Mesenchymal stem cell (in vitro differentiated cells and primary cell): ENCODE measurements at regions not wholly inside any gene's neighbourhood (a gene's known extent, or its start where the extent isn't known, plus 50 kb on each side); places are given as distances from the start of the nearest gene placed in this dataset.

Experiments
- DNase-seq: peaks from one replicate; pipeline ENCODE4 v3.0.0-alpha.2; 2013
- H2AFZ ChIP-seq: one replicate; pipeline ENCODE4 v1.6.1; 2013; ENCODE audit warnings: low read depth, mild to moderate bottlenecking, control low read depth, inconsistent platforms, low read length, moderate library complexity
- H2AK5ac ChIP-seq: 2 replicates; pipeline ENCODE4 v1.6.1; 2013; ENCODE audit warnings: low read length, moderate library complexity, mild to moderate bottlenecking, inconsistent platforms; ENCODE audit not compliant: severe bottlenecking
- H2BK120ac ChIP-seq: one replicate; pipeline ENCODE4 v1.6.1; 2013; ENCODE audit warnings: low read depth, mild to moderate bottlenecking, inconsistent platforms, low read length, moderate library complexity
- H2BK12ac ChIP-seq, 2 experiments: one replicate each; pipeline ENCODE4 v1.6.1; 2013; ENCODE audit warnings: inconsistent platforms in 2 of 2, low read length in 2 of 2, mild to moderate bottlenecking in 2 of 2, moderate library complexity in 2 of 2, control low read depth in 1 of 2
- H2BK15ac ChIP-seq: one replicate; pipeline ENCODE4 v1.6.1; 2013; ENCODE audit warnings: mild to moderate bottlenecking, low read depth, inconsistent platforms; ENCODE audit not compliant: poor library complexity, severe bottlenecking
- H2BK5ac ChIP-seq: 2 replicates; pipeline ENCODE4 v1.6.1; 2013; ENCODE audit warnings: low read depth, mild to moderate bottlenecking, low read length, control low read depth, inconsistent platforms; ENCODE audit not compliant: poor library complexity, severe bottlenecking
- H3K14ac ChIP-seq, 2 experiments: one replicate each; pipeline ENCODE4 v1.6.1; 2013; ENCODE audit warnings: inconsistent platforms in 2 of 2, low read length in 2 of 2, control low read depth in 1 of 2, mild to moderate bottlenecking in 1 of 2, moderate library complexity in 1 of 2
- H3K18ac ChIP-seq, 2 experiments: one replicate each; pipeline ENCODE4 v1.6.1; 2013; ENCODE audit warnings: inconsistent platforms in 2 of 2, low read length in 2 of 2, control low read depth in 1 of 2, low read depth in 1 of 2, mild to moderate bottlenecking in 1 of 2
- H3K23ac ChIP-seq, 2 experiments: one replicate each; pipeline ENCODE4 v1.6.1; 2013; ENCODE audit warnings: inconsistent platforms in 2 of 2, low read length in 2 of 2, mild to moderate bottlenecking in 2 of 2, moderate library complexity in 2 of 2, control low read depth in 1 of 2
- H3K27ac ChIP-seq: 2 replicates; pipeline ENCODE4 v1.5.1; 2013; ENCODE audit warnings: mild to moderate bottlenecking, moderate library complexity, low read length, control low read depth, inconsistent platforms; ENCODE audit not compliant: poor library complexity, severe bottlenecking
- H3K27me3 ChIP-seq, 2 experiments: 2 replicates each; pipeline versions ENCODE4 v1.6.1 to v1.7.0; 2013; ENCODE audit warnings: low read length in 2 of 2, mild to moderate bottlenecking in 2 of 2, moderate library complexity in 2 of 2, control low read depth in 1 of 2, inconsistent platforms in 1 of 2; ENCODE audit not compliant: control insufficient read depth in 1 of 2, insufficient read depth in 1 of 2
- H3K36me3 ChIP-seq, 2 experiments: 2 replicates each; pipeline versions ENCODE4 v1.6.1 to v1.7.0; 2013; ENCODE audit warnings: low read length in 2 of 2, control low read depth in 1 of 2, inconsistent platforms in 1 of 2, low read depth in 1 of 2, mild to moderate bottlenecking in 1 of 2; ENCODE audit not compliant: insufficient read depth in 2 of 2, control insufficient read depth in 1 of 2
- H3K4ac ChIP-seq, 2 experiments: one replicate each; pipeline ENCODE4 v1.6.1; 2013; ENCODE audit warnings: inconsistent platforms in 2 of 2, low read length in 2 of 2, mild to moderate bottlenecking in 2 of 2, moderate library complexity in 2 of 2, control low read depth in 1 of 2, low read depth in 1 of 2
- H3K4me1 ChIP-seq: 2 replicates; pipeline ENCODE4 v1.6.1; 2013; ENCODE audit warnings: low read depth, low read length, control low read depth; ENCODE audit not compliant: control insufficient read depth, insufficient read depth
- H3K4me2 ChIP-seq: 2 replicates; pipeline ENCODE4 v1.6.1; 2013; ENCODE audit warnings: low read length, mild to moderate bottlenecking, inconsistent platforms; ENCODE audit not compliant: poor library complexity, severe bottlenecking
- H3K4me3 ChIP-seq, 2 experiments: 2 replicates each; pipeline versions ENCODE4 v1.5.1 to v1.7.0; 2013; ENCODE audit warnings: low read length in 2 of 2, mild to moderate bottlenecking in 2 of 2, control low read depth in 1 of 2, low read depth in 1 of 2; ENCODE audit not compliant: insufficient read depth in 1 of 2
- H3K79me1 ChIP-seq: replicated peaks from 2 replicates; pipeline ENCODE4 v1.6.1; 2013; ENCODE audit warnings: mild to moderate bottlenecking, control low read depth, low read length, inconsistent platforms; ENCODE audit not compliant: poor library complexity, severe bottlenecking
- H3K9ac ChIP-seq: 2 replicates; pipeline ENCODE4 v1.7.0; 2013; ENCODE audit warnings: mild to moderate bottlenecking, low read length, moderate library complexity
- H3K9me3 ChIP-seq: 2 replicates; pipeline ENCODE4 v1.7.0; 2013; ENCODE audit warnings: mild to moderate bottlenecking, low read length; ENCODE audit not compliant: control insufficient read depth
- H4K8ac ChIP-seq: one replicate; pipeline ENCODE4 v1.6.1; 2013; ENCODE audit warnings: inconsistent platforms, mild to moderate bottlenecking, low read length, moderate library complexity
- H4K91ac ChIP-seq: one replicate; pipeline ENCODE4 v1.6.1; 2013; ENCODE audit warnings: mild to moderate bottlenecking, low read length, inconsistent platforms
- WGBS: methylation state at CpG from one replicate; pipeline ENCODE4 v1.1.7; 2013; ENCODE audit warnings: mixed read lengths; 5-methylcytosine and 5-hydroxymethylcytosine counted together

DNA sequence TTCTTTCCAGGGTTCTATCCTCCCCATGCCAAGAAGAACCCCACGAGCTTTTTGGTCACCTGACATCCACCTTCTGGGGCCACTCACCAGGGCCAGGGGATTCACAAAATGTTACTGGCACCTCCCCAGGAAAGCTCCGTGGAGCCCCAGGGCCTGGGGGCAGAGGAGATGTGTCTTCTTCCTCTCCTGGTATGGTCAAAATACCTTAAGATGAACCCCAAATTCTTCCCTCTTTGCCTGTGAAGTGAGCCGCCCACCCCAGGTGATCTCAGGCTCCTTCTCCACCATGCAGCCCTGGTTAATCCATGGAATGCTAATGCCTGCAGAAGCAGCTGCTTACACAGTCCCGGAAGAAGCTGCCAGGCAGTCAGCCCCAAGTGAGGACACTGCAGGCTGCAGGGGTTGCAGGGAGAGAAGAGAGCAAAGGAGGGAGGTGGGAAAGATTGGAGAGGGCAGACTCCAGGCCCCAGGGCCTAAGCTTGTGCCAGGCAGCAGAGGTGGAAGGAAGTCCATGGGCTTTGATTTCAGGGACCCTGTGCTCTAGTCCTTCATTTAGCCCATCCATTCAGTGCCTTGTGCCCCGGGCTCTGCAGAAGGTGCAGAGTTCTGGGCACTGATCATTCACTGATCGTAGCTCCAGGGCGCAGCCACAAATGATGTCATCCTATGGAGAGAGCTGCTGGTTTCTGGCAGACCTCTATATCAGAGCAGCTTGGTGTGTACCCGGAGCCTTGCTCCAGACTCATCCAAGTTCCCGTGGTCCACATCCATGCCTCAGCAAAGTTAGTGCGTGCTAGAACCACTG lies 127.9 kb upstream of the NECTIN1 start:
- 80% methylated on average over 10 of the region's 10 CpGs for WGBS
- no peak overlapping the region for H3K14ac ChIP-seq
- H2BK15ac ChIP-seq = no peak overlapping the region
- DNase-seq = no peak
- no peak overlapping the region for H3K4me3 ChIP-seq
- no peak overlapping the region for H4K8ac ChIP-seq
- H3K4me2 ChIP-seq = no peak overlapping the region
- H2AK5ac ChIP-seq = no peak overlapping the region
- H3K27me3 ChIP-seq = peaks cover 31 to 97% of the 10 kb centered on the region in 2 experiments
- no peak overlapping the region for H3K18ac ChIP-seq
- no peak overlapping the region for H2BK12ac ChIP-seq
- H3K36me3 ChIP-seq = no peaks in the 10 kb centered on the region
- H2BK120ac ChIP-seq = no peak overlapping the region
- no peak overlapping the region for H4K91ac ChIP-seq
- H3K4ac ChIP-seq = no peak overlapping the region
- no peak overlapping the region for H2BK5ac ChIP-seq
- no peaks in the 10 kb centered on the region for H3K79me1 ChIP-seq
- H3K4me1 ChIP-seq = no peaks in the 10 kb centered on the region
- H3K9ac ChIP-seq = no peak overlapping the region
- H3K9me3 ChIP-seq = no peaks in the 10 kb centered on the region
- H2AFZ ChIP-seq = no peak overlapping the region
- H3K27ac ChIP-seq = no peak overlapping the region
- H3K23ac ChIP-seq = no peak overlapping the region

DNA sequence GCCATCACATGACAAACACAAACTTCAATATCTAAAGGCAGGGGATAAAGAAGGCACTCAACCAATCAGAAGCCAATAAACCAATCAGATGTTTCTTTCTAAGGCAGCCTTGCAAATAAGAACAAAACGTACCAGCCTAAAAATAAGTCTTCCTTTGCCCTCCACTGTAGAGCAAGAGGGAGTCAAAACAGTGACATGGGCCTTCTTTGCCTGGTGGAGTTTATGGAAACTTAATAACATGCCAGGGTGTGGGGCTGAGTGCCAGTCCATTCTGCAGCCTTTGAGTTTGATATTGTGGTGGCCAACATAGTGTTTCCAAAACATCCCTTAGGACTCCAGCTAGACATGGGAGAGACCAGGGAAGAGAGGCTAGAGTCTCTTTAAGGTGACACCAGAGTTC lies 126.1 kb upstream of the NECTIN1 start:
- H3K27ac ChIP-seq = no peak overlapping the region
- H4K8ac ChIP-seq = no peak overlapping the region
- H2BK120ac ChIP-seq = no peak overlapping the region
- H3K9me3 ChIP-seq = peaks cover 5% of the 10 kb centered on the region
- H2BK15ac ChIP-seq = no peak overlapping the region
- no peak overlapping the region for H3K23ac ChIP-seq
- H2BK5ac ChIP-seq = no peak overlapping the region
- peaks cover 31 to 95% of the 10 kb centered on the region in 2 experiments for H3K27me3 ChIP-seq
- H3K4ac ChIP-seq = no peak overlapping the region
- no peak for DNase-seq
- H3K4me3 ChIP-seq = no peak overlapping the region
- H2AFZ ChIP-seq = no peak overlapping the region
- H3K18ac ChIP-seq = no peak overlapping the region
- H3K4me1 ChIP-seq = no peaks in the 10 kb centered on the region
- no peak overlapping the region for H3K4me2 ChIP-seq
- no peak overlapping the region for H3K14ac ChIP-seq
- no peaks in the 10 kb centered on the region for H3K36me3 ChIP-seq
- H3K9ac ChIP-seq = no peak overlapping the region
- H3K79me1 ChIP-seq = no peaks in the 10 kb centered on the region
- no peak overlapping the region for H4K91ac ChIP-seq
- H2AK5ac ChIP-seq = no peak overlapping the region
- H2BK12ac ChIP-seq = no peak overlapping the region
- 57% methylated on average over 1 of the region's 1 CpG for WGBS

DNA sequence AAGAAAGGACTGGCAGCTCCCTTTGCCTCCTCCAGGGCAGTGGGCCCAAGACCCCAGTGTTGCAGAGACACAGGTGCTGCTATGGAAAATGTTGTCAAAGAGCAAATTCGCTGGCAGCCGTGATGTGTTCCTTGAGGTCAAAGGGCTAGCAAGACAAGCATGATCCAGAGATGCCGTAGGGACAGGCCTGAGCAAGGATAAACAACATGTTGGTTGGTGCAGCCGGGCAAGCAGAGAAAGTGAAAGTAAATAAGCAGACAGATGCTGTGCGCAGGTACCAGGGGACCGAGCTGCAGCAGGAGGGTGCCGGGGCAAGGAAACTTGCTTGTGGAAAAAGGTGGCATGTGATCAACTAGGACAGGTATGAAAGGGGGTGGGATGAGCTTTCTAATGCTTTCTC lies 125.5 kb upstream of the NECTIN1 start:
- no peak overlapping the region for H3K27ac ChIP-seq
- no peak overlapping the region for H2BK5ac ChIP-seq
- no peaks in the 10 kb centered on the region for H3K4me1 ChIP-seq
- H2BK15ac ChIP-seq = no peak overlapping the region
- peaks cover 5% of the 10 kb centered on the region for H3K9me3 ChIP-seq
- H3K4me2 ChIP-seq = no peak overlapping the region
- H2AFZ ChIP-seq = no peak overlapping the region
- peaks cover 31 to 94% of the 10 kb centered on the region in 2 experiments for H3K27me3 ChIP-seq
- H3K9ac ChIP-seq = no peak overlapping the region
- H2BK12ac ChIP-seq = no peak overlapping the region
- no peak overlapping the region for H3K4ac ChIP-seq
- H3K4me3 ChIP-seq = no peak overlapping the region
- no peaks in the 10 kb centered on the region for H3K36me3 ChIP-seq
- H2AK5ac ChIP-seq = no peak overlapping the region
- 86% methylated on average over 7 of the region's 7 CpGs for WGBS
- H3K23ac ChIP-seq = no peak overlapping the region
- H4K91ac ChIP-seq = no peak overlapping the region
- H3K14ac ChIP-seq = no peak overlapping the region
- H3K18ac ChIP-seq = no peak overlapping the region
- no peak overlapping the region for H4K8ac ChIP-seq
- H3K79me1 ChIP-seq = no peaks in the 10 kb centered on the region
- no peak for DNase-seq
- no peak overlapping the region for H2BK120ac ChIP-seq

DNA sequence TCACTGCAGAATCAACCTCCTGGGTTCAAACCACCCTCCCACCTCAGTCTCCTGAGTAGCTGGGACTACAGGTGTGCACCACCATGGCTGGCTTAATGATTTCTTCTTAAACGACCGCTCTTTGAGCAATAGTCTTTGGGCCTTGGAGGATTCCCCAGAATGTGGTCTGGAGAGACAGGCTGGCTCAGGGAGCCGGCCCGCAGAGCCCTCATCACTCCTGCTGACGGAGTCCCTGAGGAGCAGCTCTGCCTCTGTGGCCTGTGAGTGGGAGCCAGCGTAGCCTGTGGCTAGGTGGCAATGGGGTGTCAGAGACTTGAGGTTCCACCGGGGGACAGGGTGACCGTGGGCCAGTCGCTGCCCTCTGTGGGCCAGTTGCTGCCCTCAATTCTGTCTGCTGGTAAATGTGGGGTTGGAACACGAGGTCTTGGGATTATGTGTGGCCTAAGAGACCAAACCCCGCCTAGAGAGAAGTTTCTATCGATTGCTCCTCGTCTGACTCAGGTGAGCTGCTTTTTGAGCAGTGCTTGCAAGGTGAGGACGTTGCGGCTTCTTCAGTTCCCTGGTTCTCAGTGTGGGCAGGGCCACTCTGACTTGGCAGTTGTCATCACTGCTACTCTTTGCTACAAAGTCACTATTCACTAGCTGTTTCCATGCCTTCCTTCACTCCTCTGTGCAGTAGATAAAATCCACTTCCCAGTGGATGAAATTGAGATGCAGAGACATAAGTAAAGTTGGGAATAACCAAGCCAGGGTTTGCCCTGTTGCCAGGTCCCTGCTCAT lies 124.8 kb upstream of the NECTIN1 start:
- no peaks in the 10 kb centered on the region for H3K36me3 ChIP-seq
- H3K27ac ChIP-seq = no peak overlapping the region
- H2BK12ac ChIP-seq = no peak overlapping the region
- no peak overlapping the region for H3K4ac ChIP-seq
- no peak overlapping the region for H3K18ac ChIP-seq
- no peak overlapping the region for H2AFZ ChIP-seq
- 81% methylated on average over 15 of the region's 15 CpGs for WGBS
- no peak overlapping the region for H3K4me2 ChIP-seq
- H2BK15ac ChIP-seq = no peak overlapping the region
- no peak overlapping the region for H3K9ac ChIP-seq
- H2BK120ac ChIP-seq = no peak overlapping the region
- no peak overlapping the region for H4K91ac ChIP-seq
- H2BK5ac ChIP-seq = no peak overlapping the region
- no peak for DNase-seq
- H4K8ac ChIP-seq = no peak overlapping the region
- H3K27me3 ChIP-seq = peaks cover 28 to 93% of the 10 kb centered on the region in 2 experiments
- H3K4me3 ChIP-seq = no peak overlapping the region
- H3K14ac ChIP-seq = no peak overlapping the region
- no peak overlapping the region for H2AK5ac ChIP-seq
- no peaks in the 10 kb centered on the region for H3K4me1 ChIP-seq
- peaks cover 5% of the 10 kb centered on the region for H3K9me3 ChIP-seq
- no peak overlapping the region for H3K23ac ChIP-seq
- H3K79me1 ChIP-seq = no peaks in the 10 kb centered on the region
